GM21619 (cell line): ENCODE measurements at regions not wholly inside any gene's neighbourhood (a gene's known extent, or its start where the extent isn't known, plus 50 kb on each side); places are given as distances from the start of the nearest gene placed in this dataset.

ENCODE experiments used
- ATAC-seq: cut with Tn5 transposase; IDR thresholded peaks from one replicate; pipeline ENCODE4 v1.9.1; 2021; ENCODE audit not compliant: unreplicated experiment

GRCh38 chr6:5946701-5947100 is 60.0 kb downstream of the NRN1 start:
- ATAC-seq: no peak

GRCh38 chr6:5946181-5946580 is 60.5 kb downstream of the NRN1 start:
- ATAC-seq: no peak

- ATAC-seq: no peak
Observed at GRCh38 chr6:5943591-5943990, 63.1 kb downstream of the NRN1 start.

GRCh38 chr6:5942591-5942990 is 64.1 kb downstream of the NRN1 start:
- ATAC-seq: no peak

- ATAC-seq: no peak
Observed at GRCh38 chr6:5941188-5941587, 65.5 kb downstream of the NRN1 start.

GRCh38 chr6:5938934-5939333 is 67.8 kb downstream of the NRN1 start:
- ATAC-seq: no peak

GRCh38 chr6:5937936-5938706 is 68.6 kb downstream of the NRN1 start:
- no peak for ATAC-seq

- no peak for ATAC-seq
Observed at GRCh38 chr6:5937169-5937909, 69.4 kb downstream of the NRN1 start.

- ATAC-seq: no peak
Observed at GRCh38 chr6:5936631-5937030, 70.1 kb downstream of the NRN1 start.

GRCh38 chr6:5936140-5936539 is 70.6 kb downstream of the NRN1 start:
- ATAC-seq: no peak

- no peak for ATAC-seq
Observed at GRCh38 chr6:5930968-5931367, 75.8 kb downstream of the NRN1 start.

- ATAC-seq: no peak
Observed at GRCh38 chr6:5930143-5930770, 76.5 kb downstream of the NRN1 start.

GRCh38 chr6:5923840-5924239 is 82.9 kb downstream of the NRN1 start:
- ATAC-seq: no peak

GRCh38 chr6:5922230-5922629 is 84.5 kb downstream of the NRN1 start:
- ATAC-seq: no peak

- no peak for ATAC-seq
Observed at GRCh38 chr6:5909721-5910120, 97.0 kb downstream of the NRN1 start.

GRCh38 chr6:5906842-5907241 is 99.9 kb downstream of the NRN1 start:
- no peak for ATAC-seq

- no peak for ATAC-seq
Observed at GRCh38 chr6:5906340-5906670, 100.4 kb downstream of the NRN1 start.

- ATAC-seq: no peak
Observed at GRCh38 chr6:5905431-5906339, 101.0 kb downstream of the NRN1 start.

- no peak for ATAC-seq
Observed at GRCh38 chr6:5904532-5904931, 102.2 kb downstream of the NRN1 start.

GRCh38 chr6:5899216-5900045 is 107.3 kb downstream of the NRN1 start:
- no peak for ATAC-seq
